Natural killer cell (primary cell): ENCODE measurements at regions not wholly inside any gene's neighbourhood (a gene's known extent, or its start where the extent isn't known, plus 50 kb on each side); places are given as distances from the start of the nearest gene placed in this dataset.

ENCODE experiments used
- ATAC-seq, 3 donors: fragments of 150-1000 bp in 2 of 3; fragments of 200-7000 bp in 1 of 3; cut with Tn5 transposase; 1 replicate in 1 of 3; 2 replicates in 2 of 3; pipeline ENCODE4 v1.10.0; 2021; ENCODE audit warnings: mild to moderate bottlenecking in 2 of 3, moderate library complexity in 2 of 3
- DNase-seq, 2 donors: peaks; one replicate each; pipeline versions ENCODE4 v3.0.0 to v3.0.0-alpha.2; 2013 to 2021; ENCODE audit warnings: mixed read lengths in 1 of 2
- H3K27ac ChIP-seq: one replicate; pipeline ENCODE4 v1.5.1; 2013; ENCODE audit warnings: mild to moderate bottlenecking, low read length
- H3K27me3 ChIP-seq: one replicate; pipeline ENCODE4 v1.6.1; 2013; ENCODE audit warnings: low read length; ENCODE audit not compliant: control insufficient read depth, insufficient read depth
- H3K36me3 ChIP-seq: one replicate; pipeline ENCODE4 v1.6.1; 2013; ENCODE audit warnings: low read length; ENCODE audit not compliant: control insufficient read depth, insufficient read depth
- H3K4me1 ChIP-seq: one replicate; pipeline ENCODE4 v1.6.1; 2013; ENCODE audit warnings: low read length; ENCODE audit not compliant: control insufficient read depth, insufficient read depth
- H3K4me3 ChIP-seq: one replicate; pipeline ENCODE4 v1.5.1; 2013; ENCODE audit warnings: low read length
- H3K9me3 ChIP-seq: one replicate; pipeline ENCODE4 v1.6.1; 2013; ENCODE audit warnings: low read length; ENCODE audit not compliant: control insufficient read depth, insufficient read depth
- H3K27ac Mint-ChIP-seq, 2 donors: one replicate each; pipeline ENCODE4 v1.8.0; 2022; ENCODE audit warnings: mild to moderate bottlenecking in 2 of 2, mixed read lengths in 2 of 2, moderate library complexity in 1 of 2
- H3K27me3 Mint-ChIP-seq, 2 donors: one replicate each; pipeline ENCODE4 v1.8.0; 2022; ENCODE audit warnings: low read depth in 2 of 2, mixed read lengths in 2 of 2
- H3K36me3 Mint-ChIP-seq: one replicate; pipeline ENCODE4 v1.8.0; 2022; ENCODE audit warnings: mixed read lengths
- H3K4me1 Mint-ChIP-seq, 2 donors: one replicate each; pipeline ENCODE4 v1.8.0; 2022; ENCODE audit warnings: mixed read lengths in 2 of 2
- H3K4me3 Mint-ChIP-seq: one replicate; pipeline ENCODE4 v1.8.0; 2022; ENCODE audit warnings: mild to moderate bottlenecking, moderate library complexity, mixed read lengths
- H3K9me3 Mint-ChIP-seq, 2 donors: one replicate each; pipeline ENCODE4 v1.8.0; 2022; ENCODE audit warnings: mixed read lengths in 2 of 2
- WGBS: methylation state at CpG from one replicate; pipeline ENCODE4 v1.1.7; 2013; ENCODE audit warnings: missing lambda C conversion rate; ENCODE audit not compliant: insufficient coverage; 5-methylcytosine and 5-hydroxymethylcytosine counted together
- intact Hi-C: fragments of 100-400 bp; cut with micrococcal nuclease; formaldehyde crosslinking; loops from one replicate; pipeline ENCODE4 v1.14.2; 2022
- TF ChIP-seq, protein P1 (sequence below): fragments of 200-600 bp; IDR thresholded peaks from one replicate; pipeline ENCODE4 v1.8.0; 2022; ENCODE audit warnings: antibody characterized with exemption

DNA sequence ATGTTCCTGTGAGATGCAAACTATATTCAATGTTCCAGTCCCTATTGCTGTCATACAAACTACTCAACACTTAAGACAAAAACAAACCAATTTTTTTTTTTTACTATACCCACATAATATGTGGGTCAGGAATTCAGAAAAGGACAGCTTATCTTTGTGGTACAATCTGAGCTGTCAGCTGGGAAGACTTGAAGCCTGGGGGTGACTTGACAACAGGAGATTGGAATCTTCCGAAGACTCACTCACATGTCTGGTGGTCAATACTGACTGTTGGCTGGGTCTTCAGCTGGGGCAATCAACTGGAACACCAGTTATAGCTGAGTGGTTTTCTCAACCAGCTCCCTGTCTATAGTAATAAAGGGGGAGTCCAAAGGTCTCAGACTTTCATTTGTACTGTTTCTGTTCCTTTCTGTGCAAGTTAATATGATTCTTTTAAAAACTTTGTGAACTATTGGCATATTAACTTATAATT, 81.7 kb upstream of the ATP1B1 start:
- Histone ChIP-seq H3K4me1 (no peaks in the 10 kb centered on the region), H3K4me3 (no peak overlapping the region), H3K9me3 (no peaks in the 10 kb centered on the region), H3K36me3 (no peaks in the 10 kb centered on the region), H3K27me3 (no peaks in the 10 kb centered on the region), H3K27ac (no peak overlapping the region)
- intact Hi-C loops: no loop called here
- 100% methylated on average over 1 of the region's 1 CpG for WGBS
- no peaks in the 10 kb centered on the region for H3K36me3 Mint-ChIP-seq
- H3K4me1 Mint-ChIP-seq: no peaks in the 10 kb centered on the region
- no peak for DNase-seq
- no peak overlapping the region for H3K27ac Mint-ChIP-seq
- peaks cover 7 to 13% of the 10 kb centered on the region in 2 donors for H3K27me3 Mint-ChIP-seq
- H3K4me3 Mint-ChIP-seq: no peak overlapping the region
- no peaks in the 10 kb centered on the region for H3K9me3 Mint-ChIP-seq
- TF ChIP-seq, protein P1, sequence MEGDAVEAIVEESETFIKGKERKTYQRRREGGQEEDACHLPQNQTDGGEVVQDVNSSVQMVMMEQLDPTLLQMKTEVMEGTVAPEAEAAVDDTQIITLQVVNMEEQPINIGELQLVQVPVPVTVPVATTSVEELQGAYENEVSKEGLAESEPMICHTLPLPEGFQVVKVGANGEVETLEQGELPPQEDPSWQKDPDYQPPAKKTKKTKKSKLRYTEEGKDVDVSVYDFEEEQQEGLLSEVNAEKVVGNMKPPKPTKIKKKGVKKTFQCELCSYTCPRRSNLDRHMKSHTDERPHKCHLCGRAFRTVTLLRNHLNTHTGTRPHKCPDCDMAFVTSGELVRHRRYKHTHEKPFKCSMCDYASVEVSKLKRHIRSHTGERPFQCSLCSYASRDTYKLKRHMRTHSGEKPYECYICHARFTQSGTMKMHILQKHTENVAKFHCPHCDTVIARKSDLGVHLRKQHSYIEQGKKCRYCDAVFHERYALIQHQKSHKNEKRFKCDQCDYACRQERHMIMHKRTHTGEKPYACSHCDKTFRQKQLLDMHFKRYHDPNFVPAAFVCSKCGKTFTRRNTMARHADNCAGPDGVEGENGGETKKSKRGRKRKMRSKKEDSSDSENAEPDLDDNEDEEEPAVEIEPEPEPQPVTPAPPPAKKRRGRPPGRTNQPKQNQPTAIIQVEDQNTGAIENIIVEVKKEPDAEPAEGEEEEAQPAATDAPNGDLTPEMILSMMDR: no peak
- ATAC-seq: no peak

DNA sequence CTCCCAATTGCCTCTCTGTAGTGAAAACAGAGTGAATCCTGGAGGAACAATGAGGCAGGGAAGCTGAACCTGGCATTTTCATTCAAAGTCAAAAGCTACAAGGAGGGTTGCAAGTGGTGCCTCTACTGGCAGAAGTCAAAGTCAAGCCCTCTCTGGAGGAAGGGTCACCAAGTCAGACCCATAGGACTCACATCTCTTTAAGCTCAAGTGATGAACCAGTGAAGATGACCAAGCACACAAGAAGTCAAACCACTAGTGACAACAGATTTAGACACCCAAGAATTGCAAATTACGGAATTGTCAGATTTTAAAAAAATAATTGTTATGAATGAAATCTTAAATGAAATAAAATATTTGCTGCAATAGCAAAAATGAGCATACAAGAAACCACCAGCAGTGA, 81.1 kb upstream of the ATP1B1 start:
- H3K36me3 Mint-ChIP-seq: no peaks in the 10 kb centered on the region
- H3K27me3 Mint-ChIP-seq: peaks cover 6 to 13% of the 10 kb centered on the region in 2 donors
- H3K27ac ChIP-seq: no peak overlapping the region
- ATAC-seq (no peak), DNase-seq (no peak)
- H3K4me1 Mint-ChIP-seq: no peaks in the 10 kb centered on the region
- H3K4me3 ChIP-seq: no peak overlapping the region
- no peaks in the 10 kb centered on the region for H3K9me3 ChIP-seq
- H3K27ac Mint-ChIP-seq: no peak overlapping the region
- intact Hi-C loops: no loop called here
- H3K9me3 Mint-ChIP-seq: no peaks in the 10 kb centered on the region
- no peak overlapping the region for H3K4me3 Mint-ChIP-seq
- H3K36me3 ChIP-seq: no peaks in the 10 kb centered on the region
- H3K4me1 ChIP-seq: no peaks in the 10 kb centered on the region
- TF ChIP-seq, protein P1: no peak
- H3K27me3 ChIP-seq: no peaks in the 10 kb centered on the region
- no CpG with 5 or more reads among the region's 1 CpG for WGBS

DNA sequence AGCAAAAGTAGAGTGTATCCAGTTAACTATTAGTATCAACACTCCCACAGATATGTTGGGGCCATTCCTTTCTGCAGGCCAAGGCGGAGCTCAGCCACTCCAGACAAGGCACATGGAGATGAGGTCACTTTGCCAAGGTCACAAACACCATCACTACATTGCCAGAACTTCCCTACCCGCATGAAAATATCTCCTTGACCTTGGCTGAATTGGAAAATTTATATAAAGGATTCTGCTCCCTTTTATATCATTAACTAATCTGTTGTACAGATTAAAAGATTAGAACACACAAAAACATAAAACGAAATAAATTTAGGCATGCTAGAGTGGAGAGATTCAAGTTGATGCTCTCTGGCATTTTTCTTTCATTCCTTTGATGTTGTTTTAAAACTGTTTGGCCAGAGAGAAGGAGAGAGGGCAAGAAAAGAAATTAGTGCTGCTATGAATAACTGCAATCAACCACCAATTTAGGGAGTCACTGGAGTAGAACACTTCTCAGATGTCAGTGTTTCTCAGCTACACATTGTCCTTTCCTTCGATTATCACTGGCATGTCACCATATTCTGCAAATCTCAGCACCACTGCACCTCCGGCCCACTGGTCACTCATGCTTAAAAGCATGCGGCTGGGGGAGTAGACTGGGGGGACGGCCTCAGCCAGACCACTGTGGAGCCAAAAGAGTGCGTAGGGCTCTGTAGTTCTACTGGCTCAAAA, 78.7 kb upstream of the ATP1B1 start:
- Mint-ChIP-seq H3K4me3 (no peak overlapping the region), H3K27ac (no peak overlapping the region), H3K9me3 (no peaks in the 10 kb centered on the region), H3K36me3 (no peaks in the 10 kb centered on the region), H3K4me1 (no peaks in the 10 kb centered on the region), H3K27me3 (peaks cover 3 to 8% of the 10 kb centered on the region in 2 donors)
- no peak for DNase-seq
- ATAC-seq: no peak
- H3K27me3 ChIP-seq: no peaks in the 10 kb centered on the region
- no peak overlapping the region for H3K4me3 ChIP-seq
- intact Hi-C loops: no loop called here
- no peaks in the 10 kb centered on the region for H3K36me3 ChIP-seq
- H3K4me1 ChIP-seq: no peaks in the 10 kb centered on the region
- no peaks in the 10 kb centered on the region for H3K9me3 ChIP-seq
- no peak overlapping the region for H3K27ac ChIP-seq
- TF ChIP-seq, protein P1: no peak
- WGBS: 97% methylated on average over 6 of the region's 8 CpGs
